Stimulated activated CD8-positive, alpha-beta memory T cell treated with anti-CD3 and anti-CD28 coated beads, Interleukin-7, amount 100 ng/mL, for 4 hours (primary cell): ENCODE measurements at regions not wholly inside any gene's neighbourhood (a gene's known extent, or its start where the extent isn't known, plus 50 kb on each side); places are given as distances from the start of the nearest gene placed in this dataset.
"Not testable (repeated sequence)": the region's sequence is repeated elsewhere in the genome, so short reads cannot be mapped to it uniquely, and the experiment has no call there.

Experiments
- DNase-seq, 2 donors: peaks; one replicate each; pipeline ENCODE4 v3.0.0-alpha.2; 2020; ENCODE audit warnings: low read depth in 2 of 2

DNA sequence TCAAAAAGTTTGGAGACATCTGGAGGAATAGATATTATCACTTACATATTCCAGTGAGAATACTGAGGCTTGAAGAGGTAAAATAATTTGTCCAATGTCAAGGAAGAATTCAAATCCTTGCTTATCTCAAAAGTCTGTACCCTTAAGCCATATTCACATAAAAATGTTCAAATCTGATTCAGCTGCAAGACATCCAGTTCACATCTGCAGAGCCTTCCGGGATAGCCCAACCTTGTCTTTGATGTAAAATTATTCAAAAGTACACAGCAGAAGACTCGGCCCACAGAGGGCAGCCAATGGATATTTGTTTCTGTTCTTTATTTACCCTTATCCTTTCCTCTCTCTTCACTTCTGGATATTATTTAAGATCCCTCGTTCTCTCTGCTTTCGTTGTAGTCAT lies 1183.8 kb upstream of the WWC1 start:
- DNase-seq: no peak

DNA sequence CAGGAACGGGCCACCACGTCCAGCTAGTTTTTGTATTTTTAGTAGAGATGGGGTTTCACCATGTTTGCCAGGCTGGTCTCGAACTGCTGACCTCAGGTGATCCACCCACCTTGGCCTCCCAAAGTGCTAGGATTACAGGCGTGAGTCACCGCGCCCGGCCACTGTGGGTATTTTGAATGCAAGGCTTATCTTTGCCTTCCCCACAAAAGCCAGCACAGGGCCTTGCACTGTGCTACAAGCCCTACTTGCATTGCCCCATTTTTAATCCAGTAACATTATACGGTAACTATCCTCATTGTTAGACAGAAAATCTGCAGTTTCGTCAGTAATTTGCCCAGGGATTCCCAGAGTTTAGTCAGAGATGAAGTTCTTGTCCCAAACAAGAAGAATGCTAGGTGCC lies 1183.2 kb upstream of the WWC1 start:
- not testable (repeated sequence) for DNase-seq

GRCh38 chr5:167112556-167112955 lies 1178.9 kb upstream of the WWC1 start:
- no peak for DNase-seq

GRCh38 chr5:167122267-167122666 lies 1169.2 kb upstream of the WWC1 start:
- DNase-seq: no peak

- DNase-seq: no peak
These were observed 1168.3 kb upstream of the WWC1 start for GRCh38 chr5:167123126-167123525.

DNA sequence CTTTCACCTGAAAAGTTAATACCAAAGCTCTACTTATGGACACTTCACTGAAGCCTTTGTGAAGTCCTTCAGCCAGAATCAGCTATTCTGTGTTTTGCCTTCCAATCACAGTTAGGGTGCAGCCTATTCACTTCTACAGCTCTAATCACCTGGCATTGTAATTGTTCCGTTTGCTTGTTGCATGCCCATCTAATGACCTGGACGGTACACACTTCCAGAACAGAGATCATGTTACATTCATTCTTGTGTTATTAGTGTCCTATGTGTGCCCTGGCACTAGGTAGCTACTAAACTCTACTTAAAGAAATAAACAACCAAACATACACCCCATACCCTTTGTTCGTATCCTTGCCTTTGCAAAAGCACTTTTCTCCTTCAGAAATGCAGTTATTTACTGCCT lies 1162.9 kb upstream of the WWC1 start:
- DNase-seq: no peak

DNA sequence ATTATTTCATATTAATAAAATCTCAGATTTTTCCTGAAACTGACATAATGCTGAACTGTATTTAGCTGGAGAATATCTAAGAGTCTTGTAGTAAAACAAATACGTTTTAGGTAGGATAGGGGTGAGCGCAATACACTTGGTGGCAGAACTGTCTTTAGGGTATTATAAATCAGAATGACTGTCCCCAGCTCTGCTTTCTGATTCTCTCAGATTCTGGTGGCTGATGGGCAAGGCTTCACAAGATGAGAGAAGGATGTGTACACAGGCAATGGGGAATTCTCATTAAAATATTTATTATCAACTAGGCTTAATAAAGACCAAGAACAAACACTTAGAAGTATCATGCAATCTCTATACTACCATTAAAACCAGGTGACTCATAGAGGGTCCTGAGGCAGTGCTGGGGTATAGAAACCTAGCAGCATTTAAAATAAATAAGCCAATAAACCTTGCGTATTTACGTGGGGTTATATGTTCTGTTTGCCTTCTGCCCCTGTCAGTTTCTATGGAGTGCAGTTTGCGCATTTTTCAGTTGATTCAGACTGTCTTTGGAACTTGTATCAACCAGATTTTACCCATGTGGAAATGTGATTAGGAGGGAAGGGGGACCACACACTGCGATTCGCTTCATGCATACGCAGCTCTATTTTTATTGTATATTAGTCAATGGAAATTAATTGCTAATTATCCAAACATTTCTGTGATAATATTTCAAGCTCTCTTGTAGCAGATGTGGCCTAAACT lies 1150.7 kb upstream of the WWC1 start:
- no peak for DNase-seq

DNA sequence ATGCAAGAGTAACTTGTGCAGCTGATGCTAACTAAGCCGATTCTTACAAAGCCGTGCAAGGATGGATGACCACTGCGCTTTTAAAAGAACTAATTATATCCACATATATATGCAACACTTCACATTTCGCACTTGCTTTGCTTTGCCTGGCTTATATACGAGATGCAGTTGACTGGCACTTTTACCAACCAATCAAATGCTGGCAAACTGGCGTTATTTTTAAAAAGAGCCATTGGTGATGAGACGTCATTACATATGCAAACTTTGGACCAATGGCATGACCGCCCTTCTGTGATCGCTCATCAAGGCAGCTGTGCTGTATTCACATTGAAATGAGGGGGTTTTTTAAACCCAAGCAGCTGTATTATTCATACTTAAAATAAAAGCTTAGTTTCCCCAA lies 1147.7 kb upstream of the WWC1 start:
- DNase-seq: no peak

DNA sequence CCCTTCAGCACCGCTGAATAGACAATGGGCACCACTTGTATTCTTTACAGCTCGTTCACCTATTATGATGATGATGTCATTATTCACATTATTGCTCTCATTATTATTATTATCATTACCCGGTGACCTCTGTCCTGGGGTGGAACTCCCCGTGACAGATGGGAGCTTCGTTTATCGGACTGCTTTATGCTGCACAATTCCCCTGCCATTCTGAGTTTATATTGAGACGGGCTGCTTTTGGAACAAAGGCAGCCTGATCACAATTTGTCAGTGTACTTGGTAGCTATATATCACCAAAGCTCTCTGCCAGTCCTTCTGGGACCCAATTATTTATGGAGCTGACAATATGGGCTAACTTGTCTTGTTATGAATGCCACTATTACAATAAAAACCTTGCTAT lies 1145.6 kb upstream of the WWC1 start:
- no peak for DNase-seq

DNA sequence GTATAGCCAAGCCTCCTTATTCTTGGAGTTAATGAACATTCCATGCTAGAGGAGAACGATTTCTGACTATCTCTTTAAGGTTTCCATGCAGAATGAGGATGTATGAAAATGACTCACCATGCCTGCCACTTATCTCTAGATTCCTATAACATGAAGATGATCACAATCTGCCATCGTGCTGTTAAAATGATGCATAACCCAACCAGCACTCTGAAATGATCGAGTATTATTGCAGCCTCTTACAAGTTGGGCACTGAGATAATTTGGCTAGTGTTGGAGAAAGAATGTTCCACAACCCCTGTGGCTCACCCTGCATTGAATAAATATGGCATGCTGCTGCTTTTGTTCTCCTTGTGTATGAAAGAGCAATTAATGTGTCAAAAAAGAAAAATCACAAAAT lies 1143.6 kb upstream of the WWC1 start:
- no peak for DNase-seq

DNA sequence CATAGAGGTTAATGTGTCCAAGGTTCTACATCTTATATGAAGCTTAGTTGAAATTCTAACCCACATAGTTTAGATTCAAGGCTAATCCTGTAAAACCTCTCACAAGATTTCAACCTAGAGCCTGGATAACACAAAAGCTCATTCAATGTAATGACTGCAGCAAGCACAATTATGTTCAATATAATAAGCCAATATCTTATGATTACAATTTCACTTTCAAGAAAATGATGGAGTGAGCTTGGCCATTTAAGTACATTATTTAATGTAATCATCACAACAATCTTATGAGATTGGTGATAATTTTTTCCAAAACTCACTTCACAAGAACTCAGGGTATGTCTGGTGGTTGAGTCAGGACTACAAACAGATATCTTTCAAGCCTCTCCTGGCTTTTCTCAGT lies 1140.8 kb upstream of the WWC1 start:
- DNase-seq: no peak

GRCh38 chr5:167152561-167152960 lies 1138.9 kb upstream of the WWC1 start:
- DNase-seq: no peak

DNA sequence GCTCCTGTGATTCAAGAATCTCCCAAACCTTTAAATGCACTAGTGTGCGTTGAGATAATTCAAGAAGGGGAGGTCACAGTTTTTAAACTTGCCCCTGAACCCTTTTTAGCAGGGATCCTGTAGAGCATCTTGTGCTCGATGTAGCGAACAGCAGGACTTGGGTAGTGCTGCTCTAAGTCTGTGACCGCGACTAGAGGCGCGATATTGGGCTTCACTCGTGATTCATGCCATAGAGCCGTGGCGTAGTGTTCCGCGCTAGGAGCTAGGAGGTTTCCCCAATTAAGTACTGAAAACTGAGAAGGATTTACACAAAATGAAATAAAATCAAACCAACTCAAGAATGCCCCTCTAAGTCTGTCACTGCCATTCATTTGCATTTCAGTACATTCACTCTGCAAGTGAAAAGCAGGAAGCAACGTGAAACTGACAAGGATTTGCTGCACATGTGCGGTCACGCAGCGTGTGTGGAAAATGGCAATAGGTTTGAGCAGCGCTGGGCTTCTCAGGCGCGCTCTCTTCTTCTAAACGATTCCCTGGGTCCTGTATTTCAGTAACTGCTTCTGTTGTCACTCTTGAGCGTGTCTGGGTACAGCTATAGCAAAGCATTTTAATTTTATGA lies 1135.9 kb upstream of the WWC1 start:
- no peak for DNase-seq

GRCh38 chr5:167156446-167156845 lies 1135.0 kb upstream of the WWC1 start:
- no peak for DNase-seq

- DNase-seq: no peak
These were observed 1132.9 kb upstream of the WWC1 start for GRCh38 chr5:167158588-167158987.

DNA sequence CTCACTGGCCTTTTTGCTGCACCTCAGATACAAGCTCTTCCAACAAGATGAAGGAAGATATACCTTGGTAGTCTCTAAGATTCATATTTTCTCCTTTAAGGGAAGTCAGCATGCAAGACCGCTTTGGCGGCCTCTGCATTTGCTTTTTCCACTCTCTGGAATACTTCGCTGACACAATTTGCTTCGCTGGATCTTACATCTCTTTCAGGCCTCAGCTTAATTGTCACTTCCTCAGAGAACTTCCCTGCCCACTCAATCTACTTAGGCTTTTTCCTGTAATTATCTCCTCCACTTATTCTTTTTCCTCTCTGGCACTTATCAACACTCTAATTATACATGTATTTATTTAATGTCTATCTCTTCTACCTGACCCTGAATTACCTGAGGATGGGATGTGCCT lies 1131.1 kb upstream of the WWC1 start:
- no peak for DNase-seq

DNA sequence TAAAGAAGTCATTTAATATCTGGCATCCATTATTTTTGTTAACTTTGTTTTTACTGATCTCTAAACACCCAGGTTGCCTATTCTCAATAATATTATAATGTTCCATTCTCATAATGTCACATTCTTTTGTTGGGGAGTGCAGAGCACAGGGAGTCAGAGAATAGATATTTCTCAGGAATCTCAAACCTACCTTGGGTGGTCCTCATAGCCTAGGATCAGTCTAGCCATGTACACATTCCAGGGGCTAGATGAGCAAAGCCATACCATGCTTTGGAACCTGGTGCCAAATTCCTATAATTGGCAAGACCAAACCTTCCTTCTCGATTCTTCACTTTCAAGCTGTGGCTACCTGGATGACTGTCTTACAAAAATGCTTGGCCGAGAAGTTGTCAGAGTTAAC lies 1124.7 kb upstream of the WWC1 start:
- no peak for DNase-seq

- DNase-seq: no peak
These were observed 1124.2 kb upstream of the WWC1 start for GRCh38 chr5:167167191-167167795.

DNA sequence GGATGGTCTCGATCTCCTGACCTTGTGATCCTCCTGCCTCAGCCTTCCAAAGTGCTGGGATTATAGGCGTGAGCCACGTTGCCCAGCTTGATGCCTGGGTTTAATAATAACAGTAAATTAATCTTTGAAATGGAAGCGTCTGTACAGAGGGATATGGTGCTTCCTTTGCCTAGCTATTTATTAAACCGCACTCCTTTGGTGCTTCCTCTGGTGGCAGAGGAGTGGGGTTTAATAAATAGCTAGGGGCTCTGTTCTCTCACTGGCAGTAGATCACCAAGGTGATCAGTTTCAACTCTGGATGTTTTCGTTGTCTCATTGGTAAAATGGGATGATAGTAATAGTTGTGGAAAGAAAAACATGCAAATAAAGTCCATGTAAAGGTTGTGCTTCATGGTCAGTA lies 1122.5 kb upstream of the WWC1 start:
- no peak for DNase-seq

DNA sequence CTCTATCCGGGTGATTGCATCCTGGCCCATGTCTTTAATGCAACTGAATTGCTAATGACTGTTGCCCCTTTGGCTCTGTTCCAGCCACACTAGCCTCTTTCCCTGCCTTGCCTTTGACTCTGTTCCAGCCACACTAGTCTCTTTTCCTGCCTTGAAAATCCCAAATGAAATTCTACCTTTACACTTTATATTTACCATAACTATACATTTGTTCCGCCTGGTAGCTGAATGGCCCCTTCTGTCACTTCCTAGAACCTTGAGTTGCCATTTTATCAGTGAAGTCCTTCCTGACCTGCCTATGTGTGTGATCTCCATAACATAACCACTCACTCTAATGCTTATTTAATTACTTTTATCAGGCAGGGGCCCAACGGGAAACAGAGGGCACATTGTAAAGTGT lies 1120.4 kb upstream of the WWC1 start:
- DNase-seq: no peak

- no peak for DNase-seq
These were observed 1113.7 kb upstream of the WWC1 start for GRCh38 chr5:167177736-167178135.

GRCh38 chr5:167180906-167181305 lies 1110.5 kb upstream of the WWC1 start:
- no peak for DNase-seq

- DNase-seq: no peak
These were observed 1085.6 kb upstream of the WWC1 start for GRCh38 chr5:167205881-167206280.
